Breast epithelium (tissue), 4 donors: ENCODE measurements at regions not wholly inside any gene's neighbourhood (a gene's known extent, or its start where the extent isn't known, plus 50 kb on each side); places are given as distances from the start of the nearest gene placed in this dataset.

Experiments used
- DNase-seq, 2 donors: peaks; one replicate each; pipeline ENCODE4 v3.0.0-alpha.2; 2019; ENCODE audit warnings: low spot score in 2 of 2
- H3K27ac ChIP-seq, 2 donors: fragments of 200-600 bp; sonication (generic) in 1 of 2; one replicate each; pipeline ENCODE4 v1.5.1; 2016 to 2019; ENCODE audit warnings: mild to moderate bottlenecking in 1 of 2
- H3K27me3 ChIP-seq, 2 donors: fragments of 200-600 bp; sonication (generic) in 1 of 2; one replicate each; pipeline versions ENCODE4 v1.5.1 to v1.6.0; 2017 to 2019; ENCODE audit warnings: control low read depth in 1 of 2, mild to moderate bottlenecking in 1 of 2
- H3K36me3 ChIP-seq: fragments of 200-600 bp; one replicate; pipeline ENCODE4 v1.5.1; 2019
- H3K4me1 ChIP-seq, 2 donors: fragments of 200-600 bp; sonication (generic); one replicate each; pipeline ENCODE4 v1.5.1; 2016 to 2019; ENCODE audit warnings: control low read depth in 1 of 2
- H3K4me3 ChIP-seq, 3 donors: fragments of 200-600 bp; sonication (generic); 1 replicate in 2 of 3; 2 replicates in 1 of 3; pipeline ENCODE4 v1.5.1; 2016 to 2019; ENCODE audit warnings: mild to moderate bottlenecking in 3 of 3, moderate library complexity in 2 of 3
- H3K9me3 ChIP-seq, 2 donors: fragments of 200-600 bp; sonication (generic) in 1 of 2; one replicate each; pipeline ENCODE4 v1.5.1; 2016 to 2019; ENCODE audit warnings: control low read depth in 1 of 2
- CTCF ChIP-seq, 3 donors: fragments of 450-650 bp; IDR thresholded peaks; one replicate each; pipeline ENCODE4 v1.5.1; 2016 to 2017; ENCODE audit warnings: antibody characterized with exemption in 3 of 3, mild to moderate bottlenecking in 3 of 3, moderate library complexity in 3 of 3
- POLR2A ChIP-seq: fragments of 450-650 bp; IDR thresholded peaks from one replicate; pipeline ENCODE4 v1.6.1; 2016; ENCODE audit warnings: antibody characterized with exemption, mild to moderate bottlenecking, moderate library complexity
- POLR2AphosphoS5 ChIP-seq, 3 donors: sonication (generic); formaldehyde crosslinking; IDR thresholded peaks; one replicate each; pipeline ENCODE4 v1.6.1; 2017; ENCODE audit warnings: antibody characterized with exemption in 3 of 3
- intact Hi-C: fragments of 100-400 bp; cut with DNase I; formaldehyde crosslinking; loops from one replicate; pipeline ENCODE4 v1.15.1; 2023; ENCODE audit warnings: low total_unique reads

- Histone ChIP-seq H3K27ac (no peak overlapping the region), H3K4me1 (no peaks in the 10 kb centered on the region), H3K36me3 (no peaks in the 10 kb centered on the region), H3K9me3 (no peaks in the 10 kb centered on the region), H3K4me3 (no peak overlapping the region), H3K27me3 (no peaks in the 10 kb centered on the region)
- no peak for TF ChIP-seq CTCF (IDR thresholded peaks at IDR 0.05)
- TF ChIP-seq POLR2A, result no peak
- TF ChIP-seq POLR2AphosphoS5 (IDR thresholded peaks at IDR 0.05), result no peak
- intact Hi-C loops, result loop anchor here (5.0 kb wide), 1 partner anchor 307 kb away; no protein-coding TSS in a partner anchor
- DNase-seq, result no peak
Measured at GRCh38 chr13:68628994-68629393, 1398.9 kb upstream of the PCDH9 start.

GRCh38 chr13:68627379-68627778, 1397.2 kb upstream of the PCDH9 start:
- peaks cover 0 to 5% of the 10 kb centered on the region in 2 donors for H3K9me3 ChIP-seq
- intact Hi-C loops, result loop anchor here (5.0 kb wide), 1 partner anchor 305 kb away; no protein-coding TSS in a partner anchor
- no peak for DNase-seq
- H3K27ac ChIP-seq, result no peak overlapping the region
- no peak overlapping the region for H3K4me3 ChIP-seq
- no peaks in the 10 kb centered on the region for H3K27me3 ChIP-seq
- TF ChIP-seq CTCF (IDR thresholded peaks at IDR 0.05) (no peak), POLR2AphosphoS5 (IDR thresholded peaks at IDR 0.05) (no peak), POLR2A (no peak)
- no peaks in the 10 kb centered on the region for H3K4me1 ChIP-seq
- no peaks in the 10 kb centered on the region for H3K36me3 ChIP-seq

- DNase-seq, result no peak
- TF ChIP-seq POLR2AphosphoS5 (IDR thresholded peaks at IDR 0.05), result no peak
- no peak for TF ChIP-seq CTCF (IDR thresholded peaks at IDR 0.05)
- TF ChIP-seq POLR2A, result no peak
- Histone ChIP-seq H3K9me3 (no peaks in the 10 kb centered on the region), H3K4me1 (no peaks in the 10 kb centered on the region), H3K27ac (no peak overlapping the region), H3K4me3 (no peak overlapping the region), H3K36me3 (no peaks in the 10 kb centered on the region), H3K27me3 (no peaks in the 10 kb centered on the region)
- intact Hi-C loops, result no loop called here
Measured at GRCh38 chr13:68616600-68617222, 1386.6 kb upstream of the PCDH9 start.

GRCh38 chr13:68609661-68610060, 1379.5 kb upstream of the PCDH9 start:
- intact Hi-C loops, result loop anchor here (5.0 kb wide), 1 partner anchor 847 kb away; no protein-coding TSS in a partner anchor

GRCh38 chr13:68608147-68608546, 1378.0 kb upstream of the PCDH9 start:
- H3K27me3 ChIP-seq, result no peaks in the 10 kb centered on the region
- no peak for DNase-seq
- intact Hi-C loops, result loop anchor here (5.0 kb wide), 1 partner anchor 846 kb away; no protein-coding TSS in a partner anchor
- no peaks in the 10 kb centered on the region for H3K36me3 ChIP-seq
- no peak overlapping the region for H3K27ac ChIP-seq
- no peak overlapping the region for H3K4me3 ChIP-seq
- H3K9me3 ChIP-seq, result no peaks in the 10 kb centered on the region
- no peak for TF ChIP-seq POLR2A
- TF ChIP-seq POLR2AphosphoS5 (IDR thresholded peaks at IDR 0.05), result no peak
- TF ChIP-seq CTCF (IDR thresholded peaks at IDR 0.05), result no peak
- H3K4me1 ChIP-seq, result no peaks in the 10 kb centered on the region

More at GRCh38 chr13:68609661-68610060, 1379.5 kb upstream of the PCDH9 start:
- Histone ChIP-seq H3K4me1 (no peaks in the 10 kb centered on the region), H3K27me3 (no peaks in the 10 kb centered on the region), H3K9me3 (no peaks in the 10 kb centered on the region), H3K36me3 (no peaks in the 10 kb centered on the region), H3K27ac (no peak overlapping the region), H3K4me3 (no peak overlapping the region)
- TF ChIP-seq POLR2AphosphoS5 (IDR thresholded peaks at IDR 0.05) (no peak), POLR2A (no peak)
- DNase-seq, result no peak
